ENCODE measurements at regions not wholly inside any gene's neighbourhood (a gene's known extent, or its start where the extent isn't known, plus 50 kb on each side); places are given as distances from the start of the nearest gene placed in this dataset.

- H3K4me2 ChIP-seq (ENCODE audit: low read depth, low read length): no peak overlapping the region
These were observed 165.5 kb downstream of the TTC32 start for GRCh38 chr2:19736191-19736831.

GRCh38 chr2:19733951-19734425 is 167.8 kb downstream of the TTC32 start:
- H3K27me3 ChIP-seq (replicated peaks; ENCODE audit: insufficient read depth, low read length): no peaks in the 10 kb centered on the region
- no peak for TF ChIP-seq EZH2phosphoT487 (IDR thresholded peaks at IDR 0.05; ENCODE audit: low read length)
- no peak for TF ChIP-seq EZH2 (optimal IDR thresholded peaks at IDR 0.05; ENCODE audit: low read depth, low read length)
- TF ChIP-seq, protein P1, sequence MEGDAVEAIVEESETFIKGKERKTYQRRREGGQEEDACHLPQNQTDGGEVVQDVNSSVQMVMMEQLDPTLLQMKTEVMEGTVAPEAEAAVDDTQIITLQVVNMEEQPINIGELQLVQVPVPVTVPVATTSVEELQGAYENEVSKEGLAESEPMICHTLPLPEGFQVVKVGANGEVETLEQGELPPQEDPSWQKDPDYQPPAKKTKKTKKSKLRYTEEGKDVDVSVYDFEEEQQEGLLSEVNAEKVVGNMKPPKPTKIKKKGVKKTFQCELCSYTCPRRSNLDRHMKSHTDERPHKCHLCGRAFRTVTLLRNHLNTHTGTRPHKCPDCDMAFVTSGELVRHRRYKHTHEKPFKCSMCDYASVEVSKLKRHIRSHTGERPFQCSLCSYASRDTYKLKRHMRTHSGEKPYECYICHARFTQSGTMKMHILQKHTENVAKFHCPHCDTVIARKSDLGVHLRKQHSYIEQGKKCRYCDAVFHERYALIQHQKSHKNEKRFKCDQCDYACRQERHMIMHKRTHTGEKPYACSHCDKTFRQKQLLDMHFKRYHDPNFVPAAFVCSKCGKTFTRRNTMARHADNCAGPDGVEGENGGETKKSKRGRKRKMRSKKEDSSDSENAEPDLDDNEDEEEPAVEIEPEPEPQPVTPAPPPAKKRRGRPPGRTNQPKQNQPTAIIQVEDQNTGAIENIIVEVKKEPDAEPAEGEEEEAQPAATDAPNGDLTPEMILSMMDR (IDR thresholded peaks at IDR 0.05; ENCODE audit: low read length): no peak
- DNase-seq: no peak
- H3K27ac ChIP-seq (ENCODE audit: low read length): no peak overlapping the region
- H3K4me1 ChIP-seq (ENCODE audit: low read length): no peaks in the 10 kb centered on the region
- H3K9me3 ChIP-seq (replicated peaks; ENCODE audit: insufficient read depth, low read length): no peaks in the 10 kb centered on the region
- no peaks in the 10 kb centered on the region for H3K9me2 ChIP-seq (replicated peaks; ENCODE audit: insufficient read depth, low read length)
- H3K36me3 ChIP-seq (replicated peaks; ENCODE audit: insufficient read depth, low read length): no peaks in the 10 kb centered on the region
- no peak overlapping the region for H2AFZ ChIP-seq (ENCODE audit: low read length)
- H4K20me1 ChIP-seq (ENCODE audit: insufficient read depth, low read length): no peaks in the 10 kb centered on the region
- H3F3A ChIP-seq (ENCODE audit: insufficient read depth, low read length): no peaks in the 10 kb centered on the region
- no peak overlapping the region for H3K9ac ChIP-seq (ENCODE audit: low read length)
- H3K4me2 ChIP-seq (ENCODE audit: low read depth, low read length): no peak overlapping the region
- H3K4me3 ChIP-seq (ENCODE audit: low read length): no peak overlapping the region
- no peaks in the 10 kb centered on the region for H3K79me2 ChIP-seq (ENCODE audit: low read length)

More at GRCh38 chr2:19736191-19736831, 165.5 kb downstream of the TTC32 start:
- Histone ChIP-seq H3F3A (ENCODE audit: insufficient read depth, low read length) (no peaks in the 10 kb centered on the region), H4K20me1 (ENCODE audit: insufficient read depth, low read length) (no peaks in the 10 kb centered on the region), H3K36me3 (replicated peaks; ENCODE audit: insufficient read depth, low read length) (no peaks in the 10 kb centered on the region), H3K9ac (ENCODE audit: low read length) (no peak overlapping the region), H3K4me3 (ENCODE audit: low read length) (no peak overlapping the region), H3K4me1 (ENCODE audit: low read length) (no peaks in the 10 kb centered on the region), H2AFZ (ENCODE audit: low read length) (no peak overlapping the region), H3K9me2 (replicated peaks; ENCODE audit: insufficient read depth, low read length) (no peaks in the 10 kb centered on the region), H3K9me3 (replicated peaks; ENCODE audit: insufficient read depth, low read length) (no peaks in the 10 kb centered on the region), H3K27me3 (replicated peaks; ENCODE audit: insufficient read depth, low read length) (no peaks in the 10 kb centered on the region), H3K27ac (ENCODE audit: low read length) (no peak overlapping the region), H3K79me2 (ENCODE audit: low read length) (no peaks in the 10 kb centered on the region)
- no peak for DNase-seq
- TF ChIP-seq, protein P1 (IDR thresholded peaks at IDR 0.05; ENCODE audit: low read length): no peak
- TF ChIP-seq EZH2phosphoT487 (IDR thresholded peaks at IDR 0.05; ENCODE audit: low read length) (no peak), EZH2 (optimal IDR thresholded peaks at IDR 0.05; ENCODE audit: low read depth, low read length) (no peak)

GRCh38 chr2:19733390-19733789 is 168.4 kb downstream of the TTC32 start:
- Histone ChIP-seq H3K4me1 (ENCODE audit: low read length) (no peaks in the 10 kb centered on the region), H4K20me1 (ENCODE audit: insufficient read depth, low read length) (no peaks in the 10 kb centered on the region), H3K79me2 (ENCODE audit: low read length) (no peaks in the 10 kb centered on the region), H3F3A (ENCODE audit: insufficient read depth, low read length) (no peaks in the 10 kb centered on the region), H3K9ac (ENCODE audit: low read length) (no peak overlapping the region), H3K36me3 (replicated peaks; ENCODE audit: insufficient read depth, low read length) (no peaks in the 10 kb centered on the region), H3K4me3 (ENCODE audit: low read length) (no peak overlapping the region), H3K9me2 (replicated peaks; ENCODE audit: insufficient read depth, low read length) (no peaks in the 10 kb centered on the region), H2AFZ (ENCODE audit: low read length) (no peak overlapping the region), H3K27ac (ENCODE audit: low read length) (no peak overlapping the region), H3K9me3 (replicated peaks; ENCODE audit: insufficient read depth, low read length) (no peaks in the 10 kb centered on the region), H3K4me2 (ENCODE audit: low read depth, low read length) (no peak overlapping the region), H3K27me3 (replicated peaks; ENCODE audit: insufficient read depth, low read length) (no peaks in the 10 kb centered on the region)
- DNase-seq: no peak
- TF ChIP-seq EZH2phosphoT487 (IDR thresholded peaks at IDR 0.05; ENCODE audit: low read length) (no peak), EZH2 (optimal IDR thresholded peaks at IDR 0.05; ENCODE audit: low read depth, low read length) (no peak)
- TF ChIP-seq, protein P1 (IDR thresholded peaks at IDR 0.05; ENCODE audit: low read length): no peak

All from MM.1S (cell line).